SH-SY5Y (cell line): ENCODE measurements at regions not wholly inside any gene's neighbourhood (a gene's known extent, or its start where the extent isn't known, plus 50 kb on each side); places are given as distances from the start of the nearest gene placed in this dataset.

Experiments used
- GATA2 ChIP-seq: IDR thresholded peaks from 2 replicates; pipeline ENCODE4 v1.6.1; 2011; ENCODE audit warnings: mild to moderate bottlenecking, low read depth, low read length
- GATA3 ChIP-seq: IDR thresholded peaks from 2 replicates; pipeline ENCODE4 v1.6.1; 2011; ENCODE audit warnings: low read depth, mild to moderate bottlenecking, low read length, moderate library complexity

DNA sequence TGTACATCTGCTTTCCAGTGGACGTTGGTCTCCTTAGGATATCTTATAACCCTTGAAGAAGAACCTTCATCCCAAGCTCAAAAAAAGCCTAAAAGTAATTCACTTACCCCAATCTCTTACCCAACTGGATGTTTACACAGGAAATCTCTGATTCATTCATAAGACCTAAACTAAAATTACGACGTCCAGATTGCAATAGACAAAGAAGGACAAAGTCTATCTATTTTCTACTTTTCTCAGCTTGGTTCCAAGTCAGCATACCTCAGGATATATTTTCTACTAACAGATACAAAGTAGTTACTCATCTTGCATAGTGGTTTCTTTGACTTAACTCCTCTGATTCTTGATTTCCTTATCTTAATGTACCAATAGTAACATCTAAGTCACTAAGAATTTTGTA lies 669.9 kb downstream of the OTOL1 start:
- TF ChIP-seq GATA2, result no peak
- TF ChIP-seq GATA3, result no peak
